ENCODE measurements at regions not wholly inside any gene's neighbourhood (a gene's known extent, or its start where the extent isn't known, plus 50 kb on each side); places are given as distances from the start of the nearest gene placed in this dataset.

DNA sequence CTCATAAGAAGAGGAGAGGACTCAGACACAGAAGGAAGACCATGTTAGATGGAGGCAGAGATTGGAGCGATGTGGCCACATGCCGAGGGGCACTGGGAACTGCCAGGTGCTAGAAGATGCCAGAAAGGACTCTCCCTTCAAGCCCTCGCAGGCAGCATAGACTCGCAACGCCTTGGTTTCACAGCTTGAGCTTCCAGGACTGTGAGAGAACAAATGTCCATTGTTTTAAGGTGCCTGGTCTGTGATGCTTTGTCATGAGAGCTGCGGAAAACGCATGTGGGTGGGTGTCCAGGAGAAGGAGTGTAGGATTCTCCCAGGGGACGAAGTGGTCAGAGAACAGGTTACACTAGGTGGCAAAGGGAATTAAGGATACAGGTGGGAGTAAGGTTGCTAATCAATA is 125.9 kb upstream of the USP29 start:
- TF ChIP-seq CTCF (IDR thresholded peaks at IDR 0.05): no peak
- TF ChIP-seq ZFX (IDR thresholded peaks at IDR 0.05; ENCODE audit: borderline replicate concordance): no peak
- H3K27ac ChIP-seq: no peak overlapping the region

- TF ChIP-seq ZFX (IDR thresholded peaks at IDR 0.05; ENCODE audit: borderline replicate concordance) (no peak), CTCF (IDR thresholded peaks at IDR 0.05) (no peak)
Observed at GRCh38 chr19:56994251-56995017, 125.4 kb upstream of the USP29 start.

GRCh38 chr19:56995303-56995702 is 124.5 kb upstream of the USP29 start:
- TF ChIP-seq ZFX (IDR thresholded peaks at IDR 0.05; ENCODE audit: borderline replicate concordance) (no peak), CTCF (IDR thresholded peaks at IDR 0.05) (no peak)
- H3K27ac ChIP-seq: no peak overlapping the region

More at GRCh38 chr19:56994251-56995017, 125.4 kb upstream of the USP29 start:
- no peak overlapping the region for H3K27ac ChIP-seq

DNA sequence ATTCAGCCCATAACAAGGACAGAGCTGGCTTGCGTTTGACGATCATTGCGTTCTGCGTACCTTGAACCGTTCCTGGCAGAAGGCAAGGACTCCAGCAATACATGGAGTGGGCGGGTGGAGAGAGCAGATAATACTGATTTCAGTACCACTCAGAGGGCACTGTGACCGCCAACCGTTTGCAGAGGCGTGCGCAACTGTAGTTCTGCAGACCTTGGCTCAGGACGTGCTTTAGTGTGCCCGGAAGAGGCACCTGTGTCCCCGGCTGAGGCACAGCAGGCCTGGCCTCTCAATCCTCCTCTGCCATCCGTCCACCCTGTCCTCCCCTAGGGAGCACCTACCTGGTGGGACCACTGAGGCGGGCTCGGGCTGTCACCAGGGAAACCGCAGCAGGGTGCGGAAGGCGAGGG is 117.6 kb upstream of the USP29 start:
- H3K27ac ChIP-seq: no peak overlapping the region
- TF ChIP-seq ZFX (IDR thresholded peaks at IDR 0.05; ENCODE audit: borderline replicate concordance) (no peak), CTCF (IDR thresholded peaks at IDR 0.05) (no peak)

DNA sequence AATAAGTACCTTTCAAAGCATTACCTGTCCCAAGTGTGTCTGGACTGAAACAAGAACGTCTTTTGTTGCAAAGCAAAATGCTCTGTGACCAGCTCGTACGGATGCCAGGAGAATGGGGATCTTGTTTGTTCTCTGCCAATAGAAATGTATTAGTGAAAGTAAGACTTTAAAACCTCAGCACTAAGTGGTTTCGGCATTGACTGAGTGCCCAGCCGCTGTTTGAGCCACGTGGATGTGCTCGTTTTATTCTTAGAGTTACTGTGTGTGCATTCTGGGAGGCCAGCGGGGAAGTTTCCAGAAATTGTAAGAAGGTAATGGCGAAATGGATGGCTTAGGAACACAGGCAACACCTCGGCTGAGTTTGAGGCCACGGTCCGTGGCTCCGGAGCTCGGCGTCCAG is 117.1 kb upstream of the USP29 start:
- no peak for TF ChIP-seq CTCF (IDR thresholded peaks at IDR 0.05)
- TF ChIP-seq ZFX (IDR thresholded peaks at IDR 0.05; ENCODE audit: borderline replicate concordance): no peak
- H3K27ac ChIP-seq: no peak overlapping the region

DNA sequence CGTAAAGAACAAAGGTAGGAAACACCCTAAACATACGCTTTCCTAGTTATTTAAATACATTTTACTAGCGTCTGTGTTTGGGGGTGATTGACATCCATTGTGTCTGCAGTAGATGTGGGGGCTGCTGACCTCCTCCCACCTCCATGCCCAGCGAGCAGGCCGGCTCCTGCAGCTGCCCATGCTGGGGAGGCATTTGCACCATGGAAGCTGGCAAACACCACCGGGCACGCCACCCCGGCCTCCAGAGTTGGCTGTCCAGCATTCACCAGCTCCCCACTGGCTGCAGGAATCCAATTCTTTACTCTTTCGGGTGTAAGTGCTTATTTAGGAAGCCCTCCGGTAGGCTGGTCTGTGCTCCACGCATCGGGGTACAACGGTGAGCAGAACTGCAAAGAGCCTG is 115.4 kb upstream of the USP29 start:
- TF ChIP-seq ZFX (IDR thresholded peaks at IDR 0.05; ENCODE audit: borderline replicate concordance) (no peak), CTCF (IDR thresholded peaks at IDR 0.05) (no peak)

DNA sequence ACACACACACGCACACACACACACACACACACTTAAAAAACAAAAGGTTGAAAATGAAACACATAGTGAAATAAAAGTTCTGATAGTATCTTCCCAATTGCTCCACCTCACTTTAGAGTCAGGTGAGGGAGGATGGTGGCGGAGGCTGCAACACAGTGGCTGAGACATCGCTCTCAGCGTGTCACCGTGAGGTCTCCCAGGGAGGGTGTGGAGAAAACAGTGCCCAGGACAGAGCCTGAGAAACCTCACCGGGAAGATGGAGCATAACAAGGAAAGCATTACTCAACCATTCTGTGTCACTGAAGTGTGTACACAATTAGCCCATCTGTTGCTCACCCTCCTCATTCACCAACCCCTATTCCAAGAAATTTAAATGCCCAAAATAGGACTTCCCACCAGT is 111.4 kb upstream of the USP29 start:
- TF ChIP-seq ZFX (IDR thresholded peaks at IDR 0.05; ENCODE audit: borderline replicate concordance): no peak
- TF ChIP-seq CTCF (IDR thresholded peaks at IDR 0.05): no peak
- H3K27ac ChIP-seq: no peak overlapping the region

More for the DNA sequence above, 115.4 kb upstream of the USP29 start:
- no peak overlapping the region for H3K27ac ChIP-seq

Data from 22Rv1 (cell line).